NCI-H82 treated with DMSO at 0.1 percent for 48 hours (cell line): ENCODE measurements at regions not wholly inside any gene's neighbourhood (a gene's known extent, or its start where the extent isn't known, plus 50 kb on each side); places are given as distances from the start of the nearest gene placed in this dataset.

Source experiments
- DNase-seq: peaks from one replicate; lab custom pipeline; 2025; ENCODE audit not compliant: unreplicated experiment; lab: John Stamatoyannopoulos, UW

DNA sequence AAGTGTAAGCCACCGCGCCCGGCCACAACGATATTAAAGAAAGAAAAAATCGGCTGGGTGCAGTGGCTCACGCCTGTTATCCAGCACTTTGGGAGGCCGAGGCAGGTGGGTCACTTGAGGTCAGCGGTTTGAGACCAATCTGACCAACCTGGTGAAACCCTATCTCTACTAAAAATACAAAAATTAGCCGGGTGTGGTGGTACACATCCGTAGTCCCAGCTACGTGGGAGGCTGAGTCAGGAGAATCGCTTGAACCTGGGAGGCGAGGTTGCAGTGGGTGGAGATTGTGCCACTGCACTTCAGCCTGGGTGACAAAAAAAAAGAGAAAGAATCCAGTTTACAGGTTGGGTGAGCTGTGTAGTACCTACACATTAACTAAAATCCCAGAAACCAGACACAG lies 99.9 kb upstream of the CACNA1A start:
- DNase-seq, result no peak

DNA sequence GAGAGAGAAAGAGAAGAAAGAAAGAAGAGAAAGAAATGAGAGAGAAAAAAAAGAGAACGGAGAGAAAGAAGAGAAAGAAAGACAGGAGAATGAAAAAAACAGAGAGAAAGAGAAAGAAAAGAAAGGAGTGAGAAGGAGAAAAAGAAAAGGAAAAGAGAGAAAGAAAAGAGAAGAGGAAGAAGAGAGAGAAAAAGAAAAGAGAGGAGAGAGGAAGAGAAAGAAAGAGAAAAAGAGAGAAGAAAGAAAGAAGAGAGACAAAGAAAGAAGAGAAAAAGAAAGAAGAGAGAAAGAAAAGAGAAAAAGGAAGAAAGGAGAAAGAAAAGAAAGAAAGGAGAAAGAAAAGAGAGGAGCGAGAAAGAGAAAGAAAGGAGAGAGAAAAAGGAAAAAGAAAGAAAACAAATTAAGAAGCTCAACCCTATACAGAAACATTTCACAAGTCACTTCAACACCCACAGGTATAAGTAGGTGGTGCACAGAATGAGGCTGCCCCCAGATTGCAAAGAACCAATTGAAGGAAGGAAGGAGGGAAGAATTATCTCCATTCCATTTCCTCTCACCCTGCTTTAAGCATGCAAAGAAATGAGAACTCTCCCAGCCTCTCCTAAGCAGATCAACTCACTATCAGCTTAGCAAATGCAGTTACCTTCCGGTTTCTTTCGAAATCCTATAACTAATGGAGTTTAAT lies 98.8 kb upstream of the CACNA1A start:
- peak; percentile 15 for DNase-seq

DNA sequence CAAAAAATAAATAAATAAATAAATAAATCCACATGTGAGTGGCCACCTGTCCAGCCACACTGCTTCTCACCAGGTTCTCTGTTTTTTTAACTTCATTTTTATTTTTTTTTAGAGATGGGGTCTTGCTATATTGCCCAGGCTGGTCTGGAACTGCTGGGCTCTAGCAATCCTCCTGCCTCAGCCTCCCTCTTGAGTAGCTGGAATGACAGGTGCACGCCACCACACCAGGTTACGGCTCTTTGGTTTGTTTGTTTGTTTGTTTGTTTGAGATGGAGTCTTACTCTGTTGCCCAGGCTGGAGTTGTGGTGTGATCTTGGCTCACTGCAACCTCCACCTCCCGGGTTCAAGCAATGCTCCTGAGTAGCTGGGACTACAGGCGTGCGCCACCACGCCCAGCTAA lies 94.5 kb upstream of the CACNA1A start:
- no peak for DNase-seq

DNA sequence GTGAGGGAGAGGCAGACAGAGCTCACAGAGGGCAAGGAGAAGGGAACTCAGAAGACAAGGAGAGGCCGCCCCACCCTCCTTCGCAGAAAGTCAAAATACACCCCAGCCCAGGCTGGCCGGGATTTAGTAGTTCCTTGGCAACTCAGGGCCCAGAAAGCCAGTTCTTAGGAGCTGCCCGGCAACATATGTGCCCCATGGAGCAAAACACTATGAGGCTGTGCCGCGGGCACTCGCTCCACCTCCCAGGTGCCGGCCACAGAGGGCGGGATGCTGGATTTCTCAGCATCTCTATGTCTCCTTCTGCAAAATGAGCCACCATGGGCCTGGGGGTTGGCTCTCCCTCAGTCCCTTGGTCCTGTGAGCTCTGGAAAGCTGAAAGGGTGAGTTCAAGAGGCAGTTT lies 93.8 kb upstream of the CACNA1A start:
- no peak for DNase-seq

GRCh38 chr19:13599681-13600080 lies 93.4 kb upstream of the CACNA1A start:
- no peak for DNase-seq

- no peak for DNase-seq
Observed at GRCh38 chr19:13598098-13598497, 91.8 kb upstream of the CACNA1A start.

- DNase-seq, result peak; percentile 58
Observed at GRCh38 chr19:13597640-13598039, 91.4 kb upstream of the CACNA1A start.

GRCh38 chr19:13588957-13589833 lies 82.9 kb upstream of the CACNA1A start:
- DNase-seq, result peak; percentile 27

- no peak for DNase-seq
Observed at GRCh38 chr19:13585512-13585911, 79.2 kb upstream of the CACNA1A start.

- no peak for DNase-seq
Observed at GRCh38 chr19:13583753-13584152, 77.5 kb upstream of the CACNA1A start.

- DNase-seq, result no peak
Observed at GRCh38 chr19:13583114-13583513, 76.8 kb upstream of the CACNA1A start.

DNA sequence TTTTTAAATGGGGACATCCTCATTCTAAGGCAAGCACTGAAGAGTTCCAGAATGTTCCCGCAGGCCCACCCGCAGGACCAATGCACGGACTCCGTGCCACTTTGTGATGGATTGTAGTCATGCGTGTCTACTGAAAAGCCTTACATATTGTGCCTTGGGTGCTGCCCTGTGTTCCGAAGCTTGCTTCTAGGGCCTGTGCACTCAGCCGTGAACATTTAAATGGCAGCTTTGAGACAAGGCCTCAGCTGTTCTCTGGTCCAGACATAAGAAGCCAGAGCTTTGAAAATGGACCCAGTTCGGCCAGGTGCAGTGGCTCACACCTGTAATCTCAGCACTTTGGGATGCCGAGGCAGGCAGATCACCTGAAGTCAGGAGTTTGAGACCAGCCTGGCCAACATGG lies 75.3 kb upstream of the CACNA1A start:
- no peak for DNase-seq

DNA sequence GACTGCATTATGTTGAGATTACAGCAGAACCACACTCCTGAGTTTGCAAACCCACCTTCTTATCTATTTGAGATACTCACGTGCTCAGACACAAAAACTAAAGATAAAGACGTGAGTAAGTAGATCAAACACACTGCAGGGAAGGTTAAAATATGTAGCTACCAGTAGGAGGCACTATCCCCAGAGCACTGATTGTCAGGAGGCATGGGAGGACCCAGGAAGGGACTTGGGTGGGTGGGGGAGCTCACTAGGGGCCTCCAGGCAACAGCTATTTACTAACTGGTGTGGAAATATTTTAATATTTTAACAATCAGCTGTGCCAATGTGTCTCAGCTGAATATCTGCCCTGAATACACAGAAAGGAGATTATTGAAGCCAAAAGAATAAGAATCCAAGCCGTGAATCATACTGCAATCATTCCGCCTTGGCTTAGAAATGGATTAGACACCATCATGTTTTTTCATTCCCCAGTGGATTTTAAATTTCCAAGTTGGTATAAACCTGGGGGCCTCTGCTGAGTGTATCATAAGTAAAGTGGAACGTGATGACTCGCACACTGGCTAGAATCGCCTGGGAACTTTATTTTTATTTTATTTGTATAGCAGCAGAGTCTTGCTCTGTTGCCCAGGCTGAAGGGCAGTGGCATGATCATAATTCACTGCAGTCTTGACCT lies 73.2 kb upstream of the CACNA1A start:
- DNase-seq, result no peak

- DNase-seq, result no peak
Observed at GRCh38 chr19:13576726-13577125, 70.4 kb upstream of the CACNA1A start.

- no peak for DNase-seq
Observed at GRCh38 chr19:13574933-13575332, 68.7 kb upstream of the CACNA1A start.

DNA sequence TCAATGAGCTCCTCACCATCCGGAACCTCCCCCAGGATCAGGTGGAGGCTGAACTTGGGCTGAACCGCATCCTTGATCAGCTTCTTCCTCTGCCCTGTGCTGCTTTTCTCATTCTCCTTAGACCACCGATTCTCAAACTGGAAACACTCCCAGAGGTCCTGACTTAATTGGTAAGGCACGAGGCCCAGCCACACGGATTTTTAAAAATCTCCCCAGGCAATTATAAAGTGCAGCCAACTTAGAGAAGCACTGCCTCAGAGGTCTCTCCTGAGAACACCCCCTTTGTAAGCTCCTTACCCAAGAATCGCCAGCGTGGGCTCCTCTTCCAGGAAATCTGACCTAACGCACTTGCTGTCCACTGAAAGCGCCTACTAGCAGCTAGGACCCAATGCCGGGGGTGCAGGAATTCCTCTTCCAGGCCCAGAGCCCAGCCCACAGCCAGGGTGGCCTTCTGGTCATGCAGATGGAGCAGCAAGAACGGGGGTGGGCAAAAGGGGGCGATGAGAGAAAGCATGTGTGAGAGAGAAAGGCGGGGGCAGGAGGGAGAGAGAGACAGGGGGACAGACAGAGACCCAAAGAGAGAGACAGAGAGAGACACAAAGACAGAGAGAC lies 66.9 kb upstream of the CACNA1A start:
- DNase-seq, result no peak

GRCh38 chr19:13561461-13561860 lies 55.2 kb upstream of the CACNA1A start:
- DNase-seq, result no peak

- no peak for DNase-seq
Observed at GRCh38 chr19:13557756-13558398, 51.6 kb upstream of the CACNA1A start.

- DNase-seq, result no peak
Observed at GRCh38 chr19:13556552-13556951, 50.3 kb upstream of the CACNA1A start.
